ENCODE measurements at regions not wholly inside any gene's neighbourhood (a gene's known extent, or its start where the extent isn't known, plus 50 kb on each side); places are given as distances from the start of the nearest gene placed in this dataset.

DNA sequence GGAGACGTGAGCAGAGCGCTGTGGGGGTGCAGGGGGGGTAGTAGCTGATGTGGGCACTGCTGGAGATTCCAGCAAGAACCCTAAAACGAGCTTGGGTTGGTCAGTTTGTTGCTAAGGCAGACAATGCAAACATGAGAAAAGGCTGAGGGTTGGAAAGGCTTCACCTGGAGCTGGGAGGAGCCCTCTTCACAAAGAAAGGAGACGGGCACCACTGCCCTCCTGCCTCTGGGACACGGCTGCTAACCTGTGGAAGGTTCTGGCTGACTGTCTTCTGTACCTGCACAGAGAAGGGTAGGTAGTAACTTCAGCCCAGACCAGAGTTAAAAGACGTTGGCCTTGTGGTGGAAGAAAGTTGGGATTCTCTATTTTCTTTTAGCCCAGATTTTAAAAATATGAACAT is 108.7 kb downstream of the SUCLA2 start:
- TF ChIP-seq, protein P1, sequence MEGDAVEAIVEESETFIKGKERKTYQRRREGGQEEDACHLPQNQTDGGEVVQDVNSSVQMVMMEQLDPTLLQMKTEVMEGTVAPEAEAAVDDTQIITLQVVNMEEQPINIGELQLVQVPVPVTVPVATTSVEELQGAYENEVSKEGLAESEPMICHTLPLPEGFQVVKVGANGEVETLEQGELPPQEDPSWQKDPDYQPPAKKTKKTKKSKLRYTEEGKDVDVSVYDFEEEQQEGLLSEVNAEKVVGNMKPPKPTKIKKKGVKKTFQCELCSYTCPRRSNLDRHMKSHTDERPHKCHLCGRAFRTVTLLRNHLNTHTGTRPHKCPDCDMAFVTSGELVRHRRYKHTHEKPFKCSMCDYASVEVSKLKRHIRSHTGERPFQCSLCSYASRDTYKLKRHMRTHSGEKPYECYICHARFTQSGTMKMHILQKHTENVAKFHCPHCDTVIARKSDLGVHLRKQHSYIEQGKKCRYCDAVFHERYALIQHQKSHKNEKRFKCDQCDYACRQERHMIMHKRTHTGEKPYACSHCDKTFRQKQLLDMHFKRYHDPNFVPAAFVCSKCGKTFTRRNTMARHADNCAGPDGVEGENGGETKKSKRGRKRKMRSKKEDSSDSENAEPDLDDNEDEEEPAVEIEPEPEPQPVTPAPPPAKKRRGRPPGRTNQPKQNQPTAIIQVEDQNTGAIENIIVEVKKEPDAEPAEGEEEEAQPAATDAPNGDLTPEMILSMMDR (IDR thresholded peaks at IDR 0.05): no peak
- no peak for TF ChIP-seq POLR2A (IDR thresholded peaks at IDR 0.05)
